ENCODE measurements at regions not wholly inside any gene's neighbourhood (a gene's known extent, or its start where the extent isn't known, plus 50 kb on each side); places are given as distances from the start of the nearest gene placed in this dataset.

- Mint-ChIP-seq H3K4me1 (no peaks in the 10 kb centered on the region), H3K9me3 (no peaks in the 10 kb centered on the region), H3K27me3 (ENCODE audit: insufficient read depth, low read depth, poor library complexity) (no peaks in the 10 kb centered on the region), H3K27ac (no peak overlapping the region), H3K36me3 (ENCODE audit: low read depth) (no peaks in the 10 kb centered on the region), H3K4me3 (no peak overlapping the region)
- DNase-seq (ENCODE audit: low spot score) (no peak), ATAC-seq (no peak)
- no peaks in the 10 kb centered on the region for H3K36me3 ChIP-seq (ENCODE audit: insufficient read depth)
- no peak overlapping the region for H2AFZ ChIP-seq
- no peak overlapping the region for H3K27ac ChIP-seq (ENCODE audit: low read depth)
- no peaks in the 10 kb centered on the region for H3K27me3 ChIP-seq (ENCODE audit: insufficient read depth)
- no peaks in the 10 kb centered on the region for H3K9me2 ChIP-seq (ENCODE audit: insufficient read depth)
- H3K79me2 ChIP-seq (replicated peaks; ENCODE audit: insufficient read depth): no peaks in the 10 kb centered on the region
- no peak overlapping the region for H3K4me3 ChIP-seq
- no peaks in the 10 kb centered on the region for H3F3A ChIP-seq (replicated peaks; ENCODE audit: low read depth)
- no peaks in the 10 kb centered on the region for H3K4me1 ChIP-seq (ENCODE audit: insufficient read depth)
- H4K20me1 ChIP-seq (replicated peaks; ENCODE audit: insufficient read depth): no peaks in the 10 kb centered on the region
- TF ChIP-seq STAT1 (IDR thresholded peaks at IDR 0.05; ENCODE audit: unreplicated experiment): no peak
- no peak for TF ChIP-seq ZNF114 (CRISPR knock-in tag; IDR thresholded peaks at IDR 0.05)
- TF ChIP-seq NANOG (IDR thresholded peaks at IDR 0.05; ENCODE audit: borderline replicate concordance): no peak
- TF ChIP-seq REST (IDR thresholded peaks at IDR 0.05; ENCODE audit: unreplicated experiment): no peak
- no peak for TF ChIP-seq EZH2 (IDR thresholded peaks at IDR 0.05; ENCODE audit: low read depth, unreplicated experiment)
- no peak for TF ChIP-seq ETS1 (IDR thresholded peaks at IDR 0.05)
- H3K4me2 ChIP-seq: no peak overlapping the region
Observed at GRCh38 chrX:3227526-3227925, 118.9 kb downstream of the MXRA5 start.

- Histone ChIP-seq H2AFZ (no peak overlapping the region), H3K4me2 (no peak overlapping the region), H3K36me3 (ENCODE audit: insufficient read depth) (no peaks in the 10 kb centered on the region), H4K20me1 (replicated peaks; ENCODE audit: insufficient read depth) (no peaks in the 10 kb centered on the region), H3K27me3 (ENCODE audit: insufficient read depth) (no peaks in the 10 kb centered on the region), H3K4me3 (no peak overlapping the region), H3K27ac (ENCODE audit: low read depth) (no peak overlapping the region), H3K79me2 (replicated peaks; ENCODE audit: insufficient read depth) (no peaks in the 10 kb centered on the region), H3K4me1 (ENCODE audit: insufficient read depth) (no peaks in the 10 kb centered on the region), H3F3A (replicated peaks; ENCODE audit: low read depth) (no peaks in the 10 kb centered on the region), H3K9me2 (ENCODE audit: insufficient read depth) (no peaks in the 10 kb centered on the region)
- H3K36me3 Mint-ChIP-seq (ENCODE audit: low read depth): no peaks in the 10 kb centered on the region
- DNase-seq (ENCODE audit: low spot score) (no peak), ATAC-seq (no peak)
- TF ChIP-seq ZNF331 (CRISPR knock-in tag; IDR thresholded peaks at IDR 0.05; ENCODE audit: low read depth): no peak
- TF ChIP-seq STAT1 (IDR thresholded peaks at IDR 0.05; ENCODE audit: unreplicated experiment): no peak
- no peak for TF ChIP-seq CREB1 (CRISPR knock-in tag; IDR thresholded peaks at IDR 0.05; ENCODE audit: low read depth)
- no peak for TF ChIP-seq ZNF462 (CRISPR knock-in tag; IDR thresholded peaks at IDR 0.05)
- no peak for TF ChIP-seq CTCF (conservative IDR thresholded peaks at IDR 0.05; ENCODE audit: low read depth in 2 of 2)
- no peak for TF ChIP-seq POLR2AphosphoS5 (IDR thresholded peaks at IDR 0.05; ENCODE audit: low read depth)
- H3K27me3 Mint-ChIP-seq (ENCODE audit: insufficient read depth, low read depth, poor library complexity): no peaks in the 10 kb centered on the region
- H3K9me3 Mint-ChIP-seq: no peaks in the 10 kb centered on the region
- H3K4me3 Mint-ChIP-seq: no peak overlapping the region
- H3K27ac Mint-ChIP-seq: no peak overlapping the region
- no peaks in the 10 kb centered on the region for H3K4me1 Mint-ChIP-seq
Observed at GRCh38 chrX:3226087-3226486, 120.4 kb downstream of the MXRA5 start.
